ENCODE measurements at regions not wholly inside any gene's neighbourhood (a gene's known extent, or its start where the extent isn't known, plus 50 kb on each side); places are given as distances from the start of the nearest gene placed in this dataset.

DNA sequence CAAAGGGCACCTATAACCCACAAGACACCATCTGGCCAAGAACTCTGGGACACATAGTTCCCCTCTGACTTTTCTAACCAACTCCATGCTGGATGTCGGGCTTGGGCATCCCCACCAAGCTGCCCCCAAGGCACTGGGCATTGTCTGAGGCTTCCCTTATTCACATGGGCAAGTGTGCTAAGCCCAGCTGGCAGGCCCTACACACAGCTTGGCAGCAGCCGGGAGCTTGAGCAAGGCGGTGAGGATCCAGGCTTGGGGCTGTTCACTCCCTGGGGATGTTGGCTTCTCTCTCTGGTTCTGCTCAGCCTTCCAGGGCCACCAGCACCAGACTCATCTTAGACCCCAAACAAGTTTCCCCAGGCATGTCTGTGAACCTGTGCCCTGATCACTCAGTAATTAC, 138.3 kb upstream of the KAZN start:
- H3K4me3 ChIP-seq (replicated peaks; ENCODE audit: low read depth, low read length), result no peak overlapping the region
- TF ChIP-seq, protein P1, sequence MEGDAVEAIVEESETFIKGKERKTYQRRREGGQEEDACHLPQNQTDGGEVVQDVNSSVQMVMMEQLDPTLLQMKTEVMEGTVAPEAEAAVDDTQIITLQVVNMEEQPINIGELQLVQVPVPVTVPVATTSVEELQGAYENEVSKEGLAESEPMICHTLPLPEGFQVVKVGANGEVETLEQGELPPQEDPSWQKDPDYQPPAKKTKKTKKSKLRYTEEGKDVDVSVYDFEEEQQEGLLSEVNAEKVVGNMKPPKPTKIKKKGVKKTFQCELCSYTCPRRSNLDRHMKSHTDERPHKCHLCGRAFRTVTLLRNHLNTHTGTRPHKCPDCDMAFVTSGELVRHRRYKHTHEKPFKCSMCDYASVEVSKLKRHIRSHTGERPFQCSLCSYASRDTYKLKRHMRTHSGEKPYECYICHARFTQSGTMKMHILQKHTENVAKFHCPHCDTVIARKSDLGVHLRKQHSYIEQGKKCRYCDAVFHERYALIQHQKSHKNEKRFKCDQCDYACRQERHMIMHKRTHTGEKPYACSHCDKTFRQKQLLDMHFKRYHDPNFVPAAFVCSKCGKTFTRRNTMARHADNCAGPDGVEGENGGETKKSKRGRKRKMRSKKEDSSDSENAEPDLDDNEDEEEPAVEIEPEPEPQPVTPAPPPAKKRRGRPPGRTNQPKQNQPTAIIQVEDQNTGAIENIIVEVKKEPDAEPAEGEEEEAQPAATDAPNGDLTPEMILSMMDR (IDR thresholded peaks at IDR 0.05; ENCODE audit: low read length, missing control alignments), result no peak
- no peak for DNase-seq (ENCODE audit: low read depth)

DNA sequence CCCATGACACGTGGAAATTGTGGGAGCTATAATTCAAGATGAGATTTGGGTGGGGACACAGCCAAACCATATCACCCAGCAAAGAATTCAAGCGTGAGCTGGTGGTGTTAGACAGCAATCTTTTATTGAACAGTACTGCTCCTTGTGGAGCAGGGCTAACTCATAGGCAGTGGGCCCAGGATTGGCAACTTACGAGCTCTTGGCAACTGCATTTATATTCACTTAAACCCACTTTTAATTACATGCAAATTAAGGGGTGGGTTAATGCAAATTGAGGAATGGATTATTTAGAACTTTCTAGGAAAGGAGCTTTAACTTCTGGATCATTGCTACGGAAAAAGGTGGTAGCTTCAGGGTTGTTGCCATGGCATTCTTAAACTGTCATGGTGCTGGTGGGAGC, 135.6 kb upstream of the KAZN start:
- DNase-seq (ENCODE audit: low read depth), result no peak
- TF ChIP-seq, protein P1 (IDR thresholded peaks at IDR 0.05; ENCODE audit: low read length, missing control alignments), result no peak
- H3K4me3 ChIP-seq (replicated peaks; ENCODE audit: low read depth, low read length), result no peak overlapping the region

DNA sequence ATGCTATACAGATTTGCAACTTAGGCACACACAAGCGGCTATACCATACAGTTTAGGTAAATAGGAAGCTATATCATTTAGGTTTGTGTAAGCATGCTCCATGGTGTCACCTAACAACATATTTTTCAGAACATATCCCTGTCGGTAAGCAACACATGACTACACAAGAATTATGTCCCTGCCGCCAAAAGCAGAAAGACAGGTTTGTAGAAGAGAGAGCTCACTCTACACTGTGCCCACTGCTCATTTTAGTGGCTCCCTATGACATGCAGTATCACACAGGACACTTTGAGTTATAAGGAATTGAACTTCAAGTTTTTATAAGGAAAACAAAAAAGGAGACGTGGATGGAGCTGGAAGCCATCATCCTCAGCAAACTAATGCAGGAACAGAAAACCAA, 132.5 kb upstream of the KAZN start:
- TF ChIP-seq, protein P1 (IDR thresholded peaks at IDR 0.05; ENCODE audit: low read length, missing control alignments), result no peak
- DNase-seq (ENCODE audit: low read depth), result no peak
- H3K4me3 ChIP-seq (replicated peaks; ENCODE audit: low read depth, low read length), result no peak overlapping the region

DNA sequence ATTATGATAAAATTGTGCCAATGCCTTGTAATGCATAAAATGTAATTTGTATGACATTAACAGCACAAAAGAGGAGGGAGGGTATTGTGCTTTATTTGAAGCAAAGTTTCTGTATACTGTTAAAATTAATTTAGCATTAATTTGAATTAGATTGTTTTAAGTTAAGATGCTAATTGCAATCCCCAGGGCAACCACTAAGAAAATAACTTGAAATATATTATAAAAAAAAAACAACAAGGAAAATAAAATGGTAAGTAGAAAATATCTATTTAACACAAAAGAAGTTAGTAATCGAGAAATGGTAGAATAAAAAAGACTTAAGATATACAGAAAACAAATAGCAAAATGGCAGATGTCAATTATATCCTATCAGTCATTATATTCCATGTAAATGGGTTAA, 131.4 kb upstream of the KAZN start:
- TF ChIP-seq, protein P1 (IDR thresholded peaks at IDR 0.05; ENCODE audit: low read length, missing control alignments), result no peak
- no peak for DNase-seq (ENCODE audit: low read depth)
- H3K4me3 ChIP-seq (replicated peaks; ENCODE audit: low read depth, low read length), result no peak overlapping the region

DNA sequence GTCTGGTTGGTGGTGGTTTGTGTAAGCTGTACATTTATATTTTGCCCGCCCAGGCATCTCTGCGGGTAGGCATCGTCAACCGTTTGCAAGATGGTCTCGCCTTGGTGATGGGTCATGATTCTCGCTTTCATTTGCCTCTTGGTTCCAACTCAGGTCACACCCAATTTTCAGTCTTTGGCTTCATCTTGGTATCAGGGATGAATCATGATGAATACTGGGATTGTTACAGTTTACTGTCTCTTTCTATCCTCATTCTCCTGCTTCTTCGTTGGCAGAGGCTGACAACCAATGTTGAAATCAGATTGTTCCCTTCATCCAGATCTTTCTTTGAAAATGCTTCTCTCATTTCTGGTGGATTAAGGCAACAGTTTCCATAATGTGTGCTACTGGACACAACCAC, 129.7 kb upstream of the KAZN start:
- no peak overlapping the region for H3K4me3 ChIP-seq (replicated peaks; ENCODE audit: low read depth, low read length)
- no peak for DNase-seq (ENCODE audit: low read depth)
- TF ChIP-seq, protein P1 (IDR thresholded peaks at IDR 0.05; ENCODE audit: low read length, missing control alignments), result no peak

DNA sequence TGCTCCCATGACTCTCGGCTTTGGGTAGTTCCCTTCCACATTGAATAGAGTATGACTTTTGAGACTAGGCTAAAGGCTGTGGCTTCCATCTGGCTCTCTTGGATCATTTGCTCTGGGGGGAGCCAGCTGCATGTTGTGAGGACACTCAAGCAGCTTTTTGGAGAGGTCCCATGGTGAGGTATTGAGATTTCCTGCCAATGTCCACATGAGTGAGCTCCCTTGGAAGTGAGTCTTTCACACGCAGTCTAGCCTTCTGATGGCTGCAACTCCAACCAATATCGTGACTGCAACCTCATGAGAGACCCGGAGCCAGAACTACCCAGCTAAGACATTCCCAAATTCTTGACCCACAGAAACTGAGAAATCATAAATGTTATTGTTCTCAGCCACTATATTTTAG, 127.7 kb upstream of the KAZN start:
- DNase-seq (ENCODE audit: low read depth), result no peak
- TF ChIP-seq, protein P1 (IDR thresholded peaks at IDR 0.05; ENCODE audit: low read length, missing control alignments), result no peak
- no peak overlapping the region for H3K4me3 ChIP-seq (replicated peaks; ENCODE audit: low read depth, low read length)

DNA sequence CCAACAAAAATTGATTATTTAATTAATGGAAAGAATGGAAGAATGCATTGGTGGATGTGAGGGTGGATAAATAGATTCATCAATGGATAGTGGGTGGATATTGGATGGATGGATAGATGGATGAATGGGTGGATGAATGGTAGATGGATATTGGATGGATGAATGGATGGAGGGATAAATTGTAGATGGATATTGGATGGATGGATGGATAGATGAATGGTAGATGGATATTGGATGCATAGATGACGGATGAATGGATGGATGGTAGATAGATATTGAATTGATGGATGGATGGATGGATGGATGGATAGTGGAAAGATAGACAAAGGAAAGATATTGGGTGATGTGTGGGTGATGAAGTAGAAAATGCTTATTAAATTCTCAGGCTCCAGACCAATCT, 123.6 kb upstream of the KAZN start:
- no peak for DNase-seq (ENCODE audit: low read depth)
- H3K4me3 ChIP-seq (replicated peaks; ENCODE audit: low read depth, low read length), result no peak overlapping the region
- TF ChIP-seq, protein P1 (IDR thresholded peaks at IDR 0.05; ENCODE audit: low read length, missing control alignments), result no peak
